SJCRH30 (cell line): ENCODE measurements at regions not wholly inside any gene's neighbourhood (a gene's known extent, or its start where the extent isn't known, plus 50 kb on each side); places are given as distances from the start of the nearest gene placed in this dataset.

Source experiments
- DNase-seq, 2 experiments: peaks; one replicate each; pipeline ENCODE4 v3.0.0-alpha.2; 2015 to 2020
- H3K27ac ChIP-seq: fragments of 250-450 bp; sonication (Bioruptor Pico); 2 replicates; pipeline ENCODE4 v1.5.1; 2020; ENCODE audit warnings: mild to moderate bottlenecking, moderate library complexity
- H3K27me3 ChIP-seq: fragments of 250-450 bp; sonication (Bioruptor Pico); 2 replicates; pipeline ENCODE4 v1.5.1; 2020; ENCODE audit warnings: mild to moderate bottlenecking, moderate library complexity
- H3K36me3 ChIP-seq: fragments of 250-450 bp; sonication (Bioruptor Pico); 2 replicates; pipeline ENCODE4 v1.5.1; 2020; ENCODE audit warnings: mild to moderate bottlenecking, moderate library complexity
- H3K4me1 ChIP-seq: fragments of 250-450 bp; sonication (Bioruptor Pico); 2 replicates; pipeline ENCODE4 v1.5.1; 2020; ENCODE audit warnings: mild to moderate bottlenecking, moderate library complexity
- H3K4me3 ChIP-seq: fragments of 250-450 bp; sonication (Bioruptor Pico); 2 replicates; pipeline ENCODE4 v1.5.1; 2020; ENCODE audit warnings: mild to moderate bottlenecking, moderate library complexity
- H3K9me3 ChIP-seq: fragments of 250-450 bp; sonication (Bioruptor Pico); replicated peaks from 2 replicates; pipeline ENCODE4 v1.5.1; 2020; ENCODE audit warnings: mild to moderate bottlenecking, moderate library complexity

DNA sequence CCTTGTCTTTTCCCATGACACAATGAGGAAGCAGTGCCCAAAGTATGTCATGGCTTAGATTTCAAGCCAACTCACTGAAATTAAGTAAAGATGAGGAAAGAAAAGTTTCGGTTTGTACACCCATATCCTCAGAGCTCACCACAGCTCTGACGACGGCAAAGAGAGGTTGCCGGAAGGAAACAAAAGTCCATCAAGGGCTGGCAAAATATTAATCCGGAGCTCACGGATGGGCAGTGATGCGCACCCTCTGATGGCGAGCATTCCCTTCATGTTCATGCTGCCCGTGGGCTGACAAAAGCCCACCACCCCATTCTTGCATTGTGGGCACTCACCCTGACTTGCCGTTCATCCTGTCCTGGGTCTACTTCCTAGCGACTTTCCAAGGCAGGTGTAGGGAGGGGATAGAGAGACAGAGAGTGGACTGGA lies 103.1 kb downstream of the SOX9 start:
- DNase-seq, result no peak
- Histone ChIP-seq H3K36me3 (no peaks in the 10 kb centered on the region), H3K9me3 (no peaks in the 10 kb centered on the region), H3K4me3 (no peak overlapping the region), H3K4me1 (peaks cover 14% of the 10 kb centered on the region), H3K27me3 (peaks cover 9% of the 10 kb centered on the region), H3K27ac (no peak overlapping the region)

GRCh38 chr17:72226322-72226721 lies 105.5 kb downstream of the SOX9 start:
- no peaks in the 10 kb centered on the region for H3K9me3 ChIP-seq
- no peaks in the 10 kb centered on the region for H3K27me3 ChIP-seq
- H3K36me3 ChIP-seq, result no peaks in the 10 kb centered on the region
- H3K4me1 ChIP-seq, result no peaks in the 10 kb centered on the region
- no peak overlapping the region for H3K4me3 ChIP-seq
- no peak for DNase-seq
- H3K27ac ChIP-seq, result no peak overlapping the region

GRCh38 chr17:72233986-72234385 lies 113.2 kb downstream of the SOX9 start:
- DNase-seq, result no peak
- Histone ChIP-seq H3K36me3 (no peaks in the 10 kb centered on the region), H3K27me3 (no peaks in the 10 kb centered on the region), H3K9me3 (peaks cover 5% of the 10 kb centered on the region; the same call in 1 of the 2 replicates), H3K4me1 (no peaks in the 10 kb centered on the region), H3K4me3 (no peak overlapping the region), H3K27ac (no peak overlapping the region)

DNA sequence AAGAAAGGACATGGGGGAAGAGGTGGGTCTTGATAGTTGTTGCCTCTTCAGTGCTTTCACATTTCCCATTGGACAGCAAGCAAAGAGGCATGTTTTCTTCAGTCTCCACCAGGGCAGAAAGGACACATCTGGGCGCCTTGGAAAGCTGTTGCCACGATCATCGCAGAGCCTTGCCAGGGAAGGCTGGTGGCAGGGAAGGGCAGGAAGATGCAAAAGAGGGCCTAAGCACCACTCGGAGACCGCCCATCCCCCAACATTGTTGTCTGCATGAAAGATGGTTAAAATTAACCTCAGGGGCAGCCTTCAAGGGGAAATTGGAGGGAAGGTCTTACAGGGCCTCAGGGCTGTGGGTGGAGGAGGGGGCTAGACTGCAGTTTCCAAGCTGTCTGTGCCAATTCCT lies 114.2 kb downstream of the SOX9 start:
- Histone ChIP-seq H3K27me3 (no peaks in the 10 kb centered on the region), H3K36me3 (no peaks in the 10 kb centered on the region), H3K4me3 (no peak overlapping the region), H3K4me1 (no peaks in the 10 kb centered on the region), H3K27ac (no peak overlapping the region), H3K9me3 (peaks cover 5% of the 10 kb centered on the region; the same call in 1 of the 2 replicates)
- no peak for DNase-seq

GRCh38 chr17:72236980-72237633 lies 116.3 kb downstream of the SOX9 start:
- DNase-seq, result peak; percentile 11 to 25
- no peaks in the 10 kb centered on the region for H3K4me1 ChIP-seq
- no peaks in the 10 kb centered on the region for H3K27me3 ChIP-seq
- H3K4me3 ChIP-seq, result no peak overlapping the region
- H3K27ac ChIP-seq, result no peak overlapping the region
- H3K9me3 ChIP-seq, result peaks cover 5% of the 10 kb centered on the region; the same call in 1 of the 2 replicates
- no peaks in the 10 kb centered on the region for H3K36me3 ChIP-seq

DNA sequence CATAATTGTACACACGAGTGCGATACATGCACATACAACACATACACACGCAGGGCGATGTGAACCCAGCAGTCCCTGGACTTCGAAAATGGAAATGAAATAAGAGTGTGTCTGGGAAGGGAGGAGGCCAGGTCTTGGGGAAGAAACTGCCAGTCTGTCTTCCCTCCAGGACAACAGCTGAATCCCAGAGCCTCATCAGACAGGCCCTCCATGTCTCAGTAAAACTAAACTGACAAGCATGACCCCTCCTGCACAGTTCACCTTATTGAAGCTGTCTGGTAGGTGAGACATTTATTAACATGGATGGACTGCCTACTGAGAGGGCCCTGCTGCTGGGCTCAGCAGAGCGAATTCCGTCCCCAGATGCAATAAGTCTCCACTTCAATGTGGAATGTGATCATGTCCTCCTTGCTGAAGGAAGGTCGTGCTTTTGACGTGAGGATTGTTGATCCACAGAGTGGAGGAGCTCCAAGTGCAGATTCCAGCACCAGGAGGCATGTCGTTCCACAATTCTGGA lies 117.4 kb downstream of the SOX9 start:
- H3K27me3 ChIP-seq, result no peaks in the 10 kb centered on the region
- no peaks in the 10 kb centered on the region for H3K9me3 ChIP-seq
- DNase-seq, result no peak
- H3K27ac ChIP-seq, result no peak overlapping the region
- no peak overlapping the region for H3K4me3 ChIP-seq
- no peaks in the 10 kb centered on the region for H3K4me1 ChIP-seq
- H3K36me3 ChIP-seq, result no peaks in the 10 kb centered on the region

GRCh38 chr17:72239548-72239947 lies 118.7 kb downstream of the SOX9 start:
- no peak for DNase-seq
- Histone ChIP-seq H3K27me3 (no peaks in the 10 kb centered on the region), H3K4me1 (no peaks in the 10 kb centered on the region)

DNA sequence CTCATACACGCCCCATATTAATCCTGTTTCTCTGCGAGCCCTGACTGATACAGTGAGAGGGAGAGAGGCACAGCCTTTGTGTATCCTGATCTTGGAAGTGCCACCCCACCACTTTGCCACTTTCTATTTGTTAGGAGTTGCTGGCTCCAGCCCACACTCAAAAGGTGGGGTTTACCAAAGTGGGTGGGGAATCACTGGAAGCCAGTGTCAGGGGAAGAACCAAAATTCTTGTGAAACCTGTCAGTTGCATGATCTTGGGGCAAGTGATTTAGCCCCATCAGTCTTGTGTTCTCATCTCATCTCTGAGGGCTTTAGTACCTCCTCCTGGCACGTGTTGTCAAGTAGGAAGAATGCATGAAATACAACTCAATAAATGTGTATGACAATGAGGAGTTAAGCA lies 119.5 kb downstream of the SOX9 start:
- no peaks in the 10 kb centered on the region for H3K4me1 ChIP-seq
- H3K27me3 ChIP-seq, result no peaks in the 10 kb centered on the region
- no peak overlapping the region for H3K4me3 ChIP-seq
- DNase-seq, result no peak
- no peak overlapping the region for H3K27ac ChIP-seq
- no peaks in the 10 kb centered on the region for H3K36me3 ChIP-seq
- peaks cover 5% of the 10 kb centered on the region; the same call in 1 of the 2 replicates for H3K9me3 ChIP-seq

More at GRCh38 chr17:72239548-72239947, 118.7 kb downstream of the SOX9 start:
- Histone ChIP-seq H3K36me3 (no peaks in the 10 kb centered on the region), H3K27ac (no peak overlapping the region), H3K4me3 (no peak overlapping the region), H3K9me3 (peaks cover 3% of the 10 kb centered on the region; the same call in 1 of the 2 replicates)

DNA sequence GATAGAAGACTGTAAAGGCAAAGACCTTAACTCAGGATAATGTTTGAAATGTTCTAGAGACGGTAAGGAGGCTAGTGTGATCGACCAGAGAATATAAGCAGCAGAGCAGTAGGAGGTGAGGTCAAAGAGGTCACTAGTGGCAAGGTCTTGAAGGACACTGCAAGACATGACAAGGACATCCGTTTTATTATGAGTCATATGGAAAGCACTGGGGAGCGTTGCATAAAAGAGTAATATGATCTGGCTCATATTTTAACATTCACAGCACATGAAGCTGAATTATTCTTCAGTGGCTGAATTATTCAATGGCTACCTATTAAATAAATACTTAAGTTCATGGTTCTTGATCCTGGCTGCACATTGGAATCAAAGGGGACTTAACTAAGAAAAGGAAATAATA lies 123.7 kb downstream of the SOX9 start:
- H3K9me3 ChIP-seq, result peaks cover 5% of the 10 kb centered on the region
- H3K36me3 ChIP-seq, result no peaks in the 10 kb centered on the region
- H3K27me3 ChIP-seq, result no peaks in the 10 kb centered on the region
- DNase-seq, result no peak
- no peak overlapping the region for H3K27ac ChIP-seq
- H3K4me3 ChIP-seq, result no peak overlapping the region
- H3K4me1 ChIP-seq, result no peaks in the 10 kb centered on the region

GRCh38 chr17:72244956-72245355 lies 124.1 kb downstream of the SOX9 start:
- peaks cover 5% of the 10 kb centered on the region for H3K9me3 ChIP-seq
- no peak for DNase-seq
- no peaks in the 10 kb centered on the region for H3K27me3 ChIP-seq
- no peak overlapping the region for H3K4me3 ChIP-seq
- no peaks in the 10 kb centered on the region for H3K36me3 ChIP-seq
- H3K4me1 ChIP-seq, result no peaks in the 10 kb centered on the region
- H3K27ac ChIP-seq, result no peak overlapping the region

- no peak overlapping the region for H3K27ac ChIP-seq
- no peaks in the 10 kb centered on the region for H3K4me1 ChIP-seq
- H3K27me3 ChIP-seq, result no peaks in the 10 kb centered on the region
- no peak for DNase-seq
- no peaks in the 10 kb centered on the region for H3K36me3 ChIP-seq
- peaks cover 10% of the 10 kb centered on the region for H3K9me3 ChIP-seq
- H3K4me3 ChIP-seq, result no peak overlapping the region
Observed at GRCh38 chr17:72249441-72249840, 128.6 kb downstream of the SOX9 start.

DNA sequence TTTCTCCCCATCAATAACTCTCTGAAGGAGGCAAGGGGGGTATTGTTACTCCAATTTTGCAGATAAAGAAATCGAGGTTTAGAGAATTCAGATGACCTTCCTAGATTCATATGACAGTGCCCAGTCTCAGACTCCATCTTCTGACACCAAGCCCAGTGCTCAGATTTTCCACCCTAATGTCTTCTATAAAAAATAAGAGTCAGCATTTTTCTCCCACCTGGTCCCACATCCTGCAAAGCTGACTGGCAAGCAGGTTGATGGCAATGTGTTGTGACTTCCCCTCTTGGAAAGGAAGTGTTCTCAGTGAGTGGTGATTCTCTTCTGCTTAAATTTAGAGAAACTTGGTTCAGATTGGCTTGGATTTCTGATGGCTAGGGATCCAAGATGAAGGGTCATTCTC lies 129.4 kb downstream of the SOX9 start:
- no peaks in the 10 kb centered on the region for H3K27me3 ChIP-seq
- H3K4me3 ChIP-seq, result no peak overlapping the region
- DNase-seq, result no peak
- no peaks in the 10 kb centered on the region for H3K36me3 ChIP-seq
- H3K4me1 ChIP-seq, result no peaks in the 10 kb centered on the region
- H3K27ac ChIP-seq, result no peak overlapping the region
- H3K9me3 ChIP-seq, result peaks cover 7% of the 10 kb centered on the region

GRCh38 chr17:72253597-72253996 lies 132.8 kb downstream of the SOX9 start:
- peaks cover 7% of the 10 kb centered on the region for H3K9me3 ChIP-seq
- DNase-seq, result no peak
- H3K4me3 ChIP-seq, result no peak overlapping the region
- H3K4me1 ChIP-seq, result no peaks in the 10 kb centered on the region
- no peaks in the 10 kb centered on the region for H3K36me3 ChIP-seq
- H3K27ac ChIP-seq, result no peak overlapping the region
- H3K27me3 ChIP-seq, result no peaks in the 10 kb centered on the region

- DNase-seq, result no peak
- peaks cover 7% of the 10 kb centered on the region for H3K9me3 ChIP-seq
- H3K27me3 ChIP-seq, result no peaks in the 10 kb centered on the region
- no peaks in the 10 kb centered on the region for H3K4me1 ChIP-seq
- H3K27ac ChIP-seq, result no peak overlapping the region
- no peaks in the 10 kb centered on the region for H3K36me3 ChIP-seq
- no peak overlapping the region for H3K4me3 ChIP-seq
Observed at GRCh38 chr17:72254808-72255449, 134.1 kb downstream of the SOX9 start.

DNA sequence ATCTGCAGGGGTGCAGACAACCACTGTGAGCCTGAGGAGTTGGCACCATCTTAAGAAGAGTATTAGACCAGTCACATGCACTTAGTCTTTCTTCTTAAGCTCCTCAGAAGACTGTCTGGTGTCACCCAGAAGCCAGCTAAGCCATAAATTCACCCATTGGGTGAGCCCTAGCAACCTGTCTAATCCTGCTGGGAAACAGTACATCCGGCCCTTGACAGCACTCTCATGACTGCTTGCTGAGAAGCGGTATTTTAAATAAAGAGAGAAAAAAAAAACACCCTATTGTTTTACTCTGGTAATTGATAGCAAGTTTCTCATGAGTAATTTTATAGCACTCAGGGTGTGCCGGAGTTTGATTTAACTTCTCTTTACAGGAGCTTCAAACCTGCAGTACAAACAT lies 134.7 kb downstream of the SOX9 start:
- Histone ChIP-seq H3K36me3 (no peaks in the 10 kb centered on the region), H3K9me3 (peaks cover 7% of the 10 kb centered on the region), H3K27ac (no peak overlapping the region), H3K27me3 (no peaks in the 10 kb centered on the region), H3K4me1 (no peaks in the 10 kb centered on the region), H3K4me3 (no peak overlapping the region)
- no peak for DNase-seq

GRCh38 chr17:72258711-72259110 lies 137.9 kb downstream of the SOX9 start:
- H3K4me3 ChIP-seq, result no peak overlapping the region
- H3K27ac ChIP-seq, result no peak overlapping the region
- H3K27me3 ChIP-seq, result no peaks in the 10 kb centered on the region
- no peak for DNase-seq
- no peaks in the 10 kb centered on the region for H3K4me1 ChIP-seq
- no peaks in the 10 kb centered on the region for H3K36me3 ChIP-seq
- peaks cover 6% of the 10 kb centered on the region for H3K9me3 ChIP-seq
